Lower leg skin (tissue), 3 donors: ENCODE measurements at regions not wholly inside any gene's neighbourhood (a gene's known extent, or its start where the extent isn't known, plus 50 kb on each side); places are given as distances from the start of the nearest gene placed in this dataset.

Experiments
- CTCF ChIP-seq, 3 donors: fragments of 450-650 bp; IDR thresholded peaks; one replicate each; pipeline ENCODE4 v1.5.1; 2016; ENCODE audit warnings: antibody characterized with exemption in 3 of 3, mild to moderate bottlenecking in 3 of 3, moderate library complexity in 2 of 3
- POLR2A ChIP-seq, 2 donors: fragments of 450-650 bp; IDR thresholded peaks; one replicate each; pipeline ENCODE4 v1.6.1; 2016 to 2017; ENCODE audit warnings: antibody characterized with exemption in 2 of 2, mild to moderate bottlenecking in 1 of 2, moderate library complexity in 1 of 2

- TF ChIP-seq CTCF (IDR thresholded peaks at IDR 0.05) = no peak
- TF ChIP-seq POLR2A (IDR thresholded peaks at IDR 0.05) = no peak
These were observed 89.8 kb downstream of the BTG1 start for GRCh38 chr12:92055877-92056276.
